ENCODE measurements at regions not wholly inside any gene's neighbourhood (a gene's known extent, or its start where the extent isn't known, plus 50 kb on each side); places are given as distances from the start of the nearest gene placed in this dataset.

- ChIA-PET POLR2A (no interaction called here), CTCF (no interaction called here)
- H3K27me3 Mint-ChIP-seq (ENCODE audit: low read depth), result no peaks in the 10 kb centered on the region
- ATAC-seq, result no peak
- H3K9me3 Mint-ChIP-seq, result no peaks in the 10 kb centered on the region
- DNase-seq (ENCODE audit: low spot score), result no peak
- H3K4me1 Mint-ChIP-seq, result peaks cover 8% of the 10 kb centered on the region
- H3K4me3 Mint-ChIP-seq, result no peak overlapping the region
- no peaks in the 10 kb centered on the region for H3K36me3 Mint-ChIP-seq
- TF ChIP-seq MYBL2 (CRISPR knock-in tag; IDR thresholded peaks at IDR 0.05), result no peak
- TF ChIP-seq ATF1 (CRISPR knock-in tag; IDR thresholded peaks at IDR 0.05), result no peak
- no peak for TF ChIP-seq USF2 (CRISPR knock-in tag; IDR thresholded peaks at IDR 0.05)
- no peak for TF ChIP-seq ZBTB43 (CRISPR knock-in tag; IDR thresholded peaks at IDR 0.05)
- no peak for TF ChIP-seq MLX (CRISPR knock-in tag; IDR thresholded peaks at IDR 0.05)
- no peak for TF ChIP-seq FOXK1 (CRISPR knock-in tag; IDR thresholded peaks at IDR 0.05)
- TF ChIP-seq PRDM15 (CRISPR knock-in tag; IDR thresholded peaks at IDR 0.05), result no peak
- no peak for TF ChIP-seq IRF2 (CRISPR knock-in tag; IDR thresholded peaks at IDR 0.05; ENCODE audit: borderline replicate concordance, low read depth)
- TF ChIP-seq AR (CRISPR knock-in tag; IDR thresholded peaks at IDR 0.05), result no peak
- no peak overlapping the region for H3K27ac Mint-ChIP-seq
Observed at GRCh38 chr12:25054076-25054782, 105.3 kb upstream of the BCAT1 start.

- peaks cover 8% of the 10 kb centered on the region for H3K4me1 Mint-ChIP-seq
- ChIA-PET CTCF (interaction anchor here (1.1 kb wide), 1 partner anchor 335 kb away, joined by 4 read pairs; no protein-coding TSS in a partner anchor), POLR2A (no interaction called here)
- TF ChIP-seq USF2 (CRISPR knock-in tag; IDR thresholded peaks at IDR 0.05) (no peak), CDX4 (CRISPR knock-in tag; IDR thresholded peaks at IDR 0.05; ENCODE audit: borderline replicate concordance) (no peak), ELF4 (CRISPR knock-in tag; IDR thresholded peaks at IDR 0.05; ENCODE audit: low read depth) (no peak), PREB (CRISPR knock-in tag; IDR thresholded peaks at IDR 0.05; ENCODE audit: borderline replicate concordance) (no peak), FOXK1 (CRISPR knock-in tag; IDR thresholded peaks at IDR 0.05) (no peak), NR2C2 (CRISPR knock-in tag; IDR thresholded peaks at IDR 0.05) (no peak), ZBTB43 (CRISPR knock-in tag; IDR thresholded peaks at IDR 0.05) (no peak), NFE2L1 (CRISPR knock-in tag; IDR thresholded peaks at IDR 0.05) (no peak), JAZF1 (CRISPR knock-in tag; IDR thresholded peaks at IDR 0.05) (no peak), ATF1 (CRISPR knock-in tag; IDR thresholded peaks at IDR 0.05) (no peak), ZSCAN18 (CRISPR knock-in tag; IDR thresholded peaks at IDR 0.05) (no peak)
- no peaks in the 10 kb centered on the region for H3K27me3 Mint-ChIP-seq (ENCODE audit: low read depth)
- H3K4me3 Mint-ChIP-seq, result no peak overlapping the region
- H3K36me3 Mint-ChIP-seq, result peaks cover 2% of the 10 kb centered on the region; the same call in 1 of the 2 replicates
- DNase-seq (ENCODE audit: low spot score), result no peak
- no peaks in the 10 kb centered on the region for H3K9me3 Mint-ChIP-seq
- ATAC-seq, result no peak
- H3K27ac Mint-ChIP-seq, result no peak overlapping the region
Observed at GRCh38 chr12:25052914-25053211, 104.0 kb upstream of the BCAT1 start.
